ENCODE measurements at regions not wholly inside any gene's neighbourhood (a gene's known extent, or its start where the extent isn't known, plus 50 kb on each side); places are given as distances from the start of the nearest gene placed in this dataset.

DNA sequence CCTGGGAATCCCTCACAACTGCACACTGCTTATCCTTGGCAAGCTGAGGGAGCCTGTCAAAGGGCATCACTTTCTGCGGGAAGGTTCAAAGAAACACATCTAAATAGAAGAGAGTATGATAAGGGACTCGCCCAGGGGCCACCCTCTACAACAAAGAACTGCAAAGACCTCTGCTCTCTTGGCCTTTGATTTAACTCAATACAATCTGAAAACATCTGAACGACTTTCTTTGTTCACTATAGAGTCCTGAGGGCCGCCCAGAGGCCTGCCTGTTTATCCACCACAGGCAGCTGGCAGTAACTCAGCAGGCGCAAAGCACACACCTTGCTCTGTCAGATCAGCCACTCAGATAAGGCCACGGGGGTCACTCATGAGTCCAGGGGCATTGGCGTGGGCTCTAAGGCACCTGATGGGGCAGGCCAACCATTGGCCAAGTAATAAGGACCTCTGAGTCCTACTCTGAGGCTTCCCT is 139.3 kb downstream of the UNC5CL start (continued):
- TF ChIP-seq NCOR1 (IDR thresholded peaks at IDR 0.05; ENCODE audit: borderline replicate concordance, low read length) (peak; percentile 93; the same call in 1 of the 2 replicates), TGIF2 (CRISPR knock-in tag; IDR thresholded peaks at IDR 0.05) (0 out of 2 replicates have a peak, but pooled peaks have one; percentile 28), PPARG (CRISPR knock-in tag; conservative IDR thresholded peaks at IDR 0.05) (peak; percentile 79), SRSF4 (IDR thresholded peaks at IDR 0.05; ENCODE audit: low read depth, low read length, poor library complexity, severe bottlenecking) (no peak), ZSCAN12 (CRISPR knock-in tag; IDR thresholded peaks at IDR 0.05) (no peak), MTF1 (CRISPR knock-in tag; IDR thresholded peaks at IDR 0.05) (no peak), SMAD1 (CRISPR knock-in tag; IDR thresholded peaks at IDR 0.05; ENCODE audit: borderline replicate concordance, low read depth) (no peak), ZNF746 (CRISPR knock-in tag; IDR thresholded peaks at IDR 0.05) (peak; percentile 75; the same call in 1 of the 2 replicates), RFX3 (CRISPR knock-in tag; IDR thresholded peaks at IDR 0.05) (no peak), RAD21 (CRISPR knock-in tag; IDR thresholded peaks at IDR 0.05) (no peak), MTA3 (CRISPR knock-in tag; IDR thresholded peaks at IDR 0.05) (no peak), TCF7L2 (IDR thresholded peaks at IDR 0.05; ENCODE audit: low read depth, low read length) (peak; percentile 97), CBX5 (CRISPR knock-in tag; IDR thresholded peaks at IDR 0.05; ENCODE audit: borderline replicate concordance) (peak; percentile 71; the same call in 1 of the 2 replicates)
- TF ChIP-seq, protein P1, sequence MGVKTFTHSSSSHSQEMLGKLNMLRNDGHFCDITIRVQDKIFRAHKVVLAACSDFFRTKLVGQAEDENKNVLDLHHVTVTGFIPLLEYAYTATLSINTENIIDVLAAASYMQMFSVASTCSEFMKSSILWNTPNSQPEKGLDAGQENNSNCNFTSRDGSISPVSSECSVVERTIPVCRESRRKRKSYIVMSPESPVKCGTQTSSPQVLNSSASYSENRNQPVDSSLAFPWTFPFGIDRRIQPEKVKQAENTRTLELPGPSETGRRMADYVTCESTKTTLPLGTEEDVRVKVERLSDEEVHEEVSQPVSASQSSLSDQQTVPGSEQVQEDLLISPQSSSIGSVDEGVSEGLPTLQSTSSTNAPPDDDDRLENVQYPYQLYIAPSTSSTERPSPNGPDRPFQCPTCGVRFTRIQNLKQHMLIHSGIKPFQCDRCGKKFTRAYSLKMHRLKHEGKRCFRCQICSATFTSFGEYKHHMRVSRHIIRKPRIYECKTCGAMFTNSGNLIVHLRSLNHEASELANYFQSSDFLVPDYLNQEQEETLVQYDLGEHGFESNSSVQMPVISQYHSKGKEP (CRISPR knock-in tag; IDR thresholded peaks at IDR 0.05): no peak
- TF ChIP-seq, protein P2, sequence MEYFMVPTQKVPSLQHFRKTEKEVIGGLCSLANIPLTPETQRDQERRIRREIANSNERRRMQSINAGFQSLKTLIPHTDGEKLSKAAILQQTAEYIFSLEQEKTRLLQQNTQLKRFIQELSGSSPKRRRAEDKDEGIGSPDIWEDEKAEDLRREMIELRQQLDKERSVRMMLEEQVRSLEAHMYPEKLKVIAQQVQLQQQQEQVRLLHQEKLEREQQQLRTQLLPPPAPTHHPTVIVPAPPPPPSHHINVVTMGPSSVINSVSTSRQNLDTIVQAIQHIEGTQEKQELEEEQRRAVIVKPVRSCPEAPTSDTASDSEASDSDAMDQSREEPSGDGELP (IDR thresholded peaks at IDR 0.05; ENCODE audit: borderline replicate concordance, low read depth): peak; percentile 91
- TF ChIP-seq, protein P3, sequence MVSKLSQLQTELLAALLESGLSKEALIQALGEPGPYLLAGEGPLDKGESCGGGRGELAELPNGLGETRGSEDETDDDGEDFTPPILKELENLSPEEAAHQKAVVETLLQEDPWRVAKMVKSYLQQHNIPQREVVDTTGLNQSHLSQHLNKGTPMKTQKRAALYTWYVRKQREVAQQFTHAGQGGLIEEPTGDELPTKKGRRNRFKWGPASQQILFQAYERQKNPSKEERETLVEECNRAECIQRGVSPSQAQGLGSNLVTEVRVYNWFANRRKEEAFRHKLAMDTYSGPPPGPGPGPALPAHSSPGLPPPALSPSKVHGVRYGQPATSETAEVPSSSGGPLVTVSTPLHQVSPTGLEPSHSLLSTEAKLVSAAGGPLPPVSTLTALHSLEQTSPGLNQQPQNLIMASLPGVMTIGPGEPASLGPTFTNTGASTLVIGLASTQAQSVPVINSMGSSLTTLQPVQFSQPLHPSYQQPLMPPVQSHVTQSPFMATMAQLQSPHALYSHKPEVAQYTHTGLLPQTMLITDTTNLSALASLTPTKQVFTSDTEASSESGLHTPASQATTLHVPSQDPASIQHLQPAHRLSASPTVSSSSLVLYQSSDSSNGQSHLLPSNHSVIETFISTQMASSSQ (IDR thresholded peaks at IDR 0.05; ENCODE audit: low read depth): peak; percentile 73
- TF ChIP-seq, protein P3 (CRISPR knock-in tag; IDR thresholded peaks at IDR 0.05; ENCODE audit: borderline replicate concordance): peak; percentile 78; the same call in 1 of the 2 replicates
- TF ChIP-seq, protein P4, sequence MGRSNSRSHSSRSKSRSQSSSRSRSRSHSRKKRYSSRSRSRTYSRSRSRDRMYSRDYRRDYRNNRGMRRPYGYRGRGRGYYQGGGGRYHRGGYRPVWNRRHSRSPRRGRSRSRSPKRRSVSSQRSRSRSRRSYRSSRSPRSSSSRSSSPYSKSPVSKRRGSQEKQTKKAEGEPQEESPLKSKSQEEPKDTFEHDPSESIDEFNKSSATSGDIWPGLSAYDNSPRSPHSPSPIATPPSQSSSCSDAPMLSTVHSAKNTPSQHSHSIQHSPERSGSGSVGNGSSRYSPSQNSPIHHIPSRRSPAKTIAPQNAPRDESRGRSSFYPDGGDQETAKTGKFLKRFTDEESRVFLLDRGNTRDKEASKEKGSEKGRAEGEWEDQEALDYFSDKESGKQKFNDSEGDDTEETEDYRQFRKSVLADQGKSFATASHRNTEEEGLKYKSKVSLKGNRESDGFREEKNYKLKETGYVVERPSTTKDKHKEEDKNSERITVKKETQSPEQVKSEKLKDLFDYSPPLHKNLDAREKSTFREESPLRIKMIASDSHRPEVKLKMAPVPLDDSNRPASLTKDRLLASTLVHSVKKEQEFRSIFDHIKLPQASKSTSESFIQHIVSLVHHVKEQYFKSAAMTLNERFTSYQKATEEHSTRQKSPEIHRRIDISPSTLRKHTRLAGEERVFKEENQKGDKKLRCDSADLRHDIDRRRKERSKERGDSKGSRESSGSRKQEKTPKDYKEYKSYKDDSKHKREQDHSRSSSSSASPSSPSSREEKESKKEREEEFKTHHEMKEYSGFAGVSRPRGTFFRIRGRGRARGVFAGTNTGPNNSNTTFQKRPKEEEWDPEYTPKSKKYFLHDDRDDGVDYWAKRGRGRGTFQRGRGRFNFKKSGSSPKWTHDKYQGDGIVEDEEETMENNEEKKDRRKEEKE (IDR thresholded peaks at IDR 0.05): no peak
- TF ChIP-seq, protein P5, sequence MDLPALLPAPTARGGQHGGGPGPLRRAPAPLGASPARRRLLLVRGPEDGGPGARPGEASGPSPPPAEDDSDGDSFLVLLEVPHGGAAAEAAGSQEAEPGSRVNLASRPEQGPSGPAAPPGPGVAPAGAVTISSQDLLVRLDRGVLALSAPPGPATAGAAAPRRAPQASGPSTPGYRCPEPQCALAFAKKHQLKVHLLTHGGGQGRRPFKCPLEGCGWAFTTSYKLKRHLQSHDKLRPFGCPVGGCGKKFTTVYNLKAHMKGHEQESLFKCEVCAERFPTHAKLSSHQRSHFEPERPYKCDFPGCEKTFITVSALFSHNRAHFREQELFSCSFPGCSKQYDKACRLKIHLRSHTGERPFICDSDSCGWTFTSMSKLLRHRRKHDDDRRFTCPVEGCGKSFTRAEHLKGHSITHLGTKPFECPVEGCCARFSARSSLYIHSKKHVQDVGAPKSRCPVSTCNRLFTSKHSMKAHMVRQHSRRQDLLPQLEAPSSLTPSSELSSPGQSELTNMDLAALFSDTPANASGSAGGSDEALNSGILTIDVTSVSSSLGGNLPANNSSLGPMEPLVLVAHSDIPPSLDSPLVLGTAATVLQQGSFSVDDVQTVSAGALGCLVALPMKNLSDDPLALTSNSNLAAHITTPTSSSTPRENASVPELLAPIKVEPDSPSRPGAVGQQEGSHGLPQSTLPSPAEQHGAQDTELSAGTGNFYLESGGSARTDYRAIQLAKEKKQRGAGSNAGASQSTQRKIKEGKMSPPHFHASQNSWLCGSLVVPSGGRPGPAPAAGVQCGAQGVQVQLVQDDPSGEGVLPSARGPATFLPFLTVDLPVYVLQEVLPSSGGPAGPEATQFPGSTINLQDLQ (CRISPR knock-in tag; IDR thresholded peaks at IDR 0.05): no peak
